HG03060 (cell line): ENCODE measurements at regions not wholly inside any gene's neighbourhood (a gene's known extent, or its start where the extent isn't known, plus 50 kb on each side); places are given as distances from the start of the nearest gene placed in this dataset.
A peak's percentile ranks its signal among the peaks of the same experiment; 100 is the strongest.
"Not testable (repeated sequence)": the region's sequence is repeated elsewhere in the genome, so short reads cannot be mapped to it uniquely, and the experiment has no call there.

Experiments
- ATAC-seq: cut with Tn5 transposase; IDR thresholded peaks from one replicate; pipeline ENCODE4 v1.9.1; 2021; ENCODE audit warnings: low read depth, moderate number of reproducible peaks; ENCODE audit not compliant: unreplicated experiment

GRCh38 chr1:173341307-173341706 lies 134.2 kb upstream of the TNFSF4 start:
- no peak for ATAC-seq

DNA sequence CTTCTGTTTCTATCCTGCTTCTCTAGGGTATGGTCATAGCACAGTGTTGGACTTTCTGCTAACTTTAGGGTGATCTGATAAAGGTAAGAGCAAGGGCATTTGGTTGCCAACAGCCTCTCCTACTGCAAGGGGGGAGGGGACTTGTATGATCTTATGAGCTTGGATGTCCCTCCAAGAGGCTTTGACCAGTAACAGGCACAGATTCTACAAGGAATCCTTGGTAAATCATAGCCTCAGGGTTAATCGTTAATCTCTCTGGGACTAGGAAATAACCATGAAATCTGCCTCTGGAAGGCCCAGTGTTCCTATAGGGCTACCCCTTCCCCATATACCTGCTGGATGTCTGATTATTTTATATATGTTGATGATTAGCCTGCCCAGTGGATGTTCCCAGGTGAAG lies 134.8 kb upstream of the TNFSF4 start:
- ATAC-seq = no peak

DNA sequence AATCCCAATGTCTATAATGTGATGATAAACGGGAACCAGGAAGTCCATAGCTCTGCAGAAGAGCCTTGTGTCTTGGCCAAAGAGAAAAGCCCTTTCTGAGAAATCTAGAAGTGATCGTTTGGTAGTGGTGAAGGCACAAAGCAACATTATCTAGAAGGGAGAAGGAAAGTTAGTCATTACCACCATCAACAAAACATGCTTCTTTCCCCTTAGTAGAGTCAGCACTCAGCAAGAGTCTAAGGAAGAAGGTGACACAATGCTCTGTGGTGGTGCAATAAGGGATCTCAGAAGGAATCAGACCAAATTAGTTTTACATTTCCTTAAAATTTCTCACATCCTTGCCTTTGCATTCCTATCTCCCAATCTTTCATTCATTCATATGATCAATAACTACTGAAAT lies 134.4 kb upstream of the PRDX6 start:
- ATAC-seq = no peak

DNA sequence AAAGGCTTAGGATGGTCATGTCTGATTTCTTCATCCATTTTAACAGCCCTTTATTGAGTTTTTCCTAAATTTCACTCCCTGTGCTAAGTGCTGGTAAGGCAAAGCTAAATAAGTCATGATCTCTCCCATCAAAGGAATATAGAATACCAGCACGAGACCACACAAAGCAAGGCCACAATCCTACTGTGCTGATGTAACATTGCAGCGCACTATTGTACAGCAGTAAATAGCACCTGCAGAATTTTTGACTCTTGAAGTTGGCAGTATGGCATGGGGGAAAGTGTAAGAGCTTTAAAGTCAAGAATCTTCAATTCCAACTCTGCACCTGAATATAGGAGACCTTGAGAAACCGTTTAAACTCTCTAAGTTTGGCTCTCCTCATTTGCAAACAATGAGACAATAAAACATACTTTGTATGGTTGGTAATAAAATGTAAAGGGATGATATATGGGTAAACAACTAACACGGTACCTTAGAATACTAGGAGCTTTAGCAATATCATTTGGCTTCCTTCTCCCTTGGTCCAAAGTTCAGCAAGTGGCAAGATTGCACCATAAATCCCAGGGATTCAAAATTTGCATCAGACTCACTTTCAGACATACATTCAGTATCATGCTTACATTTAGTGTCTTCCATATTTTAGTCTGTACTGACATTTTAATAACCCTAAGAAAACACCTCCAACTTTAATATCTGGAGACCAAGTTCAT lies 132.9 kb upstream of the PRDX6 start:
- no peak for ATAC-seq

DNA sequence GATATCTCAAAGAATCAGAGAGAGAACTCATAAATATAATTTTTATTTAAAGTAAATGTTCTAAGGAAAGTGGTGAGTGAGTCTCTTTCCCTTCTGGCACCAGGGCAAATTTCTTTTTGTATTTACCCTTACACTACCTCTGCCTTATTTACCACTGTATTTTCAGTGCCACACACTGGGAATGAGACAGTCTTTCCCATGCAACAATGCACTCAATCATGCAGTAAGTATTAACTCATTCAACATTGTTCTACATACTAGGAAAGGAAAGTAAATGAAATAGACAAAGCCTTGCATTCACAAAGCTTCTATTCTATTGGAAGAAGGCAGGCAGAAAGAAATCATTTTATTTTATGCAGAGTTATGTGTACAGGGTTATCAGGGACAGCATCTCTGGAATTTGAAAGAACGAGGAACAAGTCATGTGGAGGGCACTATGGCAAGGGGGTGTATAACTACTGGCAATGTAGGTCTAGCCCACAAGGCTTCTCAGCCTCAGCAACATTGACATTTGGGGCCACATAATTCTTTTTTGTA lies 129.8 kb upstream of the PRDX6 start:
- no peak for ATAC-seq

DNA sequence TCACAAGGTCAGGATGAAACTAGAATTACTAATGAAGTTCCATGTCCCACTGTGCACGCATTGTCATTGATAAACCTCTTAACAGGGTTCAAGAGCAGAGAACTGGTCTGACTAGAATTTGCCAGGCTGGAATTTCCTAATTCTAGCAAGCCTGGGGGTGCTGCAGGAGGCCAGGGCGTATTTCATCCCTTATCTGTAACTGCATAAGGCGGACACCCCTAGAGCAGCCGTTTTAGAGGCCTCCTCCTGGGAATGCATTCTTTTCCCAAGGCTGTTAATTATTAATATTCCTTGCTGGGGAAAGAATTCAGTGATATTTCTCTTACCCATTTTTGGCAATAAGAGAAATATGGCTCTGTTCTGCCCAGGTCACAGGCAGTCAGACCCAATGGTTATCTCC lies 124.5 kb upstream of the PRDX6 start:
- ATAC-seq = not testable (repeated sequence)

DNA sequence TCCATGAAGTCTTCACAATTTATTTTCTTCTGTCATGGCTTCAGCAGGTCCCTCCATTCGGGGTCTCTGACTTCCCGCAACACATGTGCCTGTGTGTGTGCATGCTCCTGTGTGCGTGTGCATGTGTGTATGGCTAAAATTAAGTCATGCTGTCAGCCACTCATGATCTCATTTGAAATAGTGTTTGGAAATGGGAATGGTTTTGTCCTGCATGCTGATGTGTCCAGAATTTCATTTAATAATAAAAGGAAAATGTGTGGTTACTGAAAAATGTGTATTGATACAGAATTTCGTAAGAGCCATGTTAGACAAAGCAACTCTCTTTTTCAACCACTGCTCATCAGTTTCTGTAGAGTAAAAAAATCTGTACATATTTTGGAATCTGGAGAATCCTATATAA lies 123.8 kb upstream of the PRDX6 start:
- ATAC-seq = no peak

DNA sequence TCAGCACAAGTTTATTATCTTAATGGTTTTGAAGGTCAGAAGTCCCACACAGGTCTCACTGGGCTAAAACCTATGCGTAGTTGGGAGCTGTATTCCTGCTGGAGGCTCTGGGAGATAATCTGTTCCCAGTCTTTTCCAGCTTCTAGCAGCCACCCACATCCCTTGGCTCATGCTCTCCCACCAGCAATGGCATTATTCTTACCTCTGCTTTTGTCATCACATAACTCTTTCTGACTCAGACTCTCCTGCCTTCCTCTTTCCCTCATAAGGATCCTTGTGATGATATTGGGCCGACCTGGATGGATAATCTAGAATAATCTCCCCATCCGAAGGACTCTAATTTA lies 122.2 kb upstream of the PRDX6 start:
- ATAC-seq = no peak

- peak; percentile 56 for ATAC-seq
Measured at GRCh38 chr1:173355281-173356031, 121.7 kb upstream of the PRDX6 start.

DNA sequence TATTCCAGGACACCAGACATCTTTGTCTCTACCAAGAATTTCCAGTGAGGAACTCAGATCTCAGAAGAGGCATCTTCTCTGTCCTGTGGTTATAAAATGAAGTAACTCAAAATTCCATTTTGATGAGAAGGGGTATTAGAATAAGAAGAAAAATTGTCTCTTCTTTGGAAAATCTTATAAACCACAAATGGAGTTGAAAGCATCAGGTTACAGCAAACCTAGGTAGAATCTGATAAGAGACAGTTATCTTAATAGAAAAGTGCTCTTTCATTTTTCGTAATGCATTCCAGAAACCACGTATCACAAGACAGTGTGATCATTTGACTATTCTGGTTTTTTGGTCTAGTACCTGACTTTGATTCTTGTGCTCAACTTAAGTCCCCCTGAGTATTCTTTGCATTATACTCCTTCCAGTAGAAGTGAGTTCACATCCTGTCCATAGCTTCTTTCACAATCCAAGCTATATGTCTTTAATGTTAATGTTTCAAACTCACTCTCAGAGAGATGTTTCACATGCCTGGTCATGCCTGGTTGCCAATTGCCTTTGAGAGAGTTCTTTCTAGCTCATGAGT lies 120.9 kb upstream of the PRDX6 start:
- ATAC-seq = peak; percentile 31

DNA sequence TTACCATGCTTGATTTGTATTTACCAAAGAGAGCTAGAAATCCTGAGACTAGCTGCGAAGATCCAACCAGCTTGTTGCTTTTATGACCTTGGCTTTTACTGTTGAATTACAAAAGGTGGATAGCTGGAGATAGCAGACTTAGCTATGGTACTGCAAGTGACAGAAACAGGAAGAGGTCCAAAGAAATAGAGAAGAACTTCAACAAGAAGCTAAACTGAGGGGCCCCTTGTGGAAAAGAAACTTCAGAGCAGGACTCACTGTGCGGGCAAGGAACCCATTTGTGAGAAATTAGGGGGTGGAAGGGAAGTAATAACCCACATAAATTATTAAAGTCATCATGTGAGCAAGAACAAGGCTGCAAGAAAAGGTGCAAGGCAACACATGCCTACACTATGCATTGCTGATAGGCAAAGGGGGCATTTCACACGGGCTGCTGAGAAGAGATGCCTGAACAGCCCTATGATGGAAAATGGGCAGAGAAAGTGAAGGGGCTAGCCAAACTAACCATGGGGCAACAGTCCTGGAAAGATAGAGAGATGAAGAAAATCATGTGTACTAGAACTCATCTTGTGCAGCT lies 116.6 kb upstream of the PRDX6 start:
- no peak for ATAC-seq

GRCh38 chr1:173362543-173362942 lies 114.6 kb upstream of the PRDX6 start:
- ATAC-seq = no peak

DNA sequence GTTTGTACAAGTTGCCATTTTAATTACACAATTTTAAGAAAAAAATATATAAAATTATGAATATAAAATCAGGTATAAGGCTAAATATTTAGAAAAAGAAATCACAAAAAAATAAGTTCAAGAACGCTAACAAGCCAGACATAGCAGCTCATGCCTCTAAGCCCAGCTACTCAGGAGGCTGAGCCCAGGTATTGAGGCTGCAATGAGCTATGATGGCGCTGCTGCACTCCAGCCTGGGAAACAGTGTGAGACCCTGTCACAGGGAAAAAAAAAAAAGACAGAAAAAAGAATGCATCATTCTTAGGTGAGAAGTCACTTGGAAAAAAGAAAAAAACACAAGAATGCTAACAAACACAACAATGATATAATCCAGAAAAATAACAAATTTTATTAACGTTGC lies 112.3 kb upstream of the PRDX6 start:
- no peak for ATAC-seq

DNA sequence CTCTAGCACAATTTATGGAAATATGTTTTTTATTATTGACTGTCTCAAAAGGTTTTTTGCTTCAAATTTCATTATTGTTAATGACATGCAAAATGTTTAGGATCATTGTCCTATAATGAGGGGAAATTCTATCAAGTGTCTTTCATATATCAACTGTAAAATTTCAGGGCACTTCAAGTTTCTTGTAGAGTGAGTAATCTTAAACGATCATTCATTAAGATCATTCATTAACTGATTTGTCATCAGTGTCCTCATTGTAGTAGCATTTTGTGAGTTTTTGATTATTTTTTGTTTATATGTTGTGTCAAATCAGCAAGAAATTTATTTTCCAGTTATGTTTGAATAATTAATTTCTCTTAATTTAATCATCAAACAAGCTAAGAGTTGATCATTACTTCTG lies 111.8 kb upstream of the PRDX6 start:
- no peak for ATAC-seq

DNA sequence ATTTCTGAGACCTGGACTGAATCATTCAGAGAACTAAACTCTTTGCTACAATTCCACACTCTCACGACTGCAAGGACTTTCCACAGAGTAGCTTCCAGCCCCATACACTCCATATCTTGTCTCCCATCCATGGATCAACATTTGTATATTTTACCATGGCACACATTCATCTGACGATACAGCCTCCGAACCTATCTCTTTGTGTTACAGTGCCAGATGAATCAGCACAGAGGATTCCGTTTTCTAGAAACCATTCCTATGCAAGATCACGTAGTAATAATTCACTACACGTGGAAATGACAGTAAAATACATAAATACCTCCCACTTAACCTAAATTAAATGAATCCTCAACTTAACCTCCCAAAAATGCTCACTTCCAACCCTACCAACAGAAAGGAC lies 110.0 kb upstream of the PRDX6 start:
- ATAC-seq = no peak

- ATAC-seq = not testable (repeated sequence)
Measured at GRCh38 chr1:173370586-173370985, 106.5 kb upstream of the PRDX6 start.

DNA sequence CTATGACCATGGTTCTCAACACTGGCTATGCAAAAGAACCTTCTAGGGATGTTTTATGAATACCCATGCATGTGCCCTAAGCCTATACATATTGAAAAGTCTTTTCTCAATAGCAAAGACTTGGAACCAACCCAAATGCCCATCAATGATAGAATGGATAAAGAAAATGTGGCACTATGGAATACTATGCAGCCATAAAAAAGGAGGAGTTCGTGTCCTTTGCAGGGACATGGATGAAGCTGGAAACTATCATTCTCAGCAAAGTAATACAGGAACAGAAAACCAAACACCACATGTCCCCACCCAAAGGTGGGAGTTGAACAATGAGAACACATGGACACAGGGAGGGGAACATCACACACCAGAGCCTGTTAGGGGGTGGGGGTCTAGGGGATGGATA lies 101.1 kb upstream of the PRDX6 start:
- ATAC-seq = not testable (repeated sequence)

DNA sequence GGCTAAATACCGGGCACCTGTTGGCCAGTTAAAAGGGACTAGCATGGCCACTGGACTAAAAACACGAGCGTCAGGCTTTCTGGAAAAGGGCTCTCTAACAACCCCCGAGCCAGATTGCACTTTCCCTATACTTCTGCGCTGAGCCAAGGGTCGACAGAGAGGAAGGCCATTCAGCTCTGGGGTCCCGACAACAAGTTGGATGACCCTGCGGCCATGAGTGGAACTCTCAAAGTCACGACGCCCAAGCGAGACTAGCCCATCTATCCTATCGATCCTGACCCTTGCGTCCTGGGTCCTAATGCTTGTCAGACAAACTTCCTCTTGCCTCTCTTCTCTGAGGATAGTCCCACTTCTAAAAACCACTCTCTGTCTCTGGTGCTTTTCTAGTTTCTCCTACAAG lies 99.9 kb upstream of the PRDX6 start:
- no peak for ATAC-seq

DNA sequence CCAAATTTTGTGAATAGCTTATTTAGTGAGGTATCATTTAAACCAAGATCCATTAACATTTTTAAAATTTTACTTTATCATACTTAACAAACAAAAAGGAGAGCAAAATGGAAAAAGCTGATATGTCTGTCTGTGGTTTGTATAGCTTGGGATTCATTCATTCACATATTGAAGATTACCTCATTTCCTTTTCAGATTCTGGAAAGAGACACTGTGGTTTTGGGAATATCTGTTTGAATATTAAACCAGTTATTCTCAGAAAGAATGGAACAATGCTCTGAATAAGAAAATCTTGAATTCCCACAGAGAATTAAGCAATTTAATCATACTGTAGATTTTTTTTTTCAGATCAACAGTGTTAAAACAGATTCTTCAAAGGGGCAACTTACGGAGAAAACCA lies 93.8 kb upstream of the PRDX6 start:
- no peak for ATAC-seq

DNA sequence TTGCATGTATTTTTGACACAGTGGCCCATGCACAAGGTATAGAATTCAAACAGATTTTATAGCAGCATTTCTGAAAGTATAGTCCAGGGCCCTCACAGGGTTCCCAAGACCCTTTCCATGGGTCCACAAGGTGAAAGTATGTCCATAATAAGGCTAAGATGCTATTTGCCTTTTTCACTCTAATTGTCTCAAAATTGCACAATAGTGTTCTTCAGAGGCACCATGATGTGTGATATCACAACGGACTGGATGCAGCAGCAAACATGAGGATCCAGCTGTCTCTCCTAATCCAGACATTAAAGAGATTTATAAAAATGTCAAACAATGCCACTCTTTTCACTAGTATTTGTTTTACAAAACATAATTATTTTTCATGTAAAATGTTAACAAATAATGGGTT lies 88.8 kb upstream of the PRDX6 start:
- ATAC-seq = no peak

DNA sequence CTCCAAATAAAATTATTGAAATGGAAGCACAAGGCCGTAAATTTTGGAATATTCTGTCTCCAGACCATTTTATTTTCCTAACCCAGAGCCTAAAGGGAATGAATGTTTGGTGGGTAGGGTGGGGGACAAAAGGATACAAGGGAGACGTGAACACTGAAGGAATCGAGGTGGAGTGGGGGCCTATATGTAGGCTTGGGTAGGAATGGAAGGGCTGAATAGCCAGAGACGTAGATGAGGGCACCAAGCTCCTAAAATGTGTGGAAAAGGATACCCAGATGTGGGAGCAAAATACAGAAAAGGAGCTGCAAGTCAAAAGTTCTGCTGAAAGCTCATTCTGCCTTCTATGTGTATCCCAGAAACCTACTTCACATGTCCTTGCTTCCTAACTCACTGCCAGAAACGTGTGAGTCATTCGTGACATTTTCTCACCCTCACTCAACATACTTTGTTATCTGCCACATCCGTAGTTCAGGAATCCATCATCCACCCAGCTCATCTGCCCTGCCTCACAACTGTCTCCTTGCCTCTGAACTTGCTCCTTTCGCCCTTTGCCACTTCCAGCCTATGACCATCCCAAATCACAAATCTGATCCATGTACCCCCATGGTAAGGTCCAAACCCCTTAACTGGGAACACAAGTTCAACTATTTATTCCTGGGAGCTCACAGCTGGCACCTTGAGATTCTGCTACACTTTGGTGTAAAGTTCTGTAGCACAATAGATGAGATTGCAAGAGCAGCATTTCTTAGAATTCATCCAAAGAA lies 84.1 kb upstream of the PRDX6 start:
- no peak for ATAC-seq
